ENCODE measurements at regions not wholly inside any gene's neighbourhood (a gene's known extent, or its start where the extent isn't known, plus 50 kb on each side); places are given as distances from the start of the nearest gene placed in this dataset.
A peak's percentile ranks its signal among the peaks of the same experiment; 100 is the strongest.

DNA sequence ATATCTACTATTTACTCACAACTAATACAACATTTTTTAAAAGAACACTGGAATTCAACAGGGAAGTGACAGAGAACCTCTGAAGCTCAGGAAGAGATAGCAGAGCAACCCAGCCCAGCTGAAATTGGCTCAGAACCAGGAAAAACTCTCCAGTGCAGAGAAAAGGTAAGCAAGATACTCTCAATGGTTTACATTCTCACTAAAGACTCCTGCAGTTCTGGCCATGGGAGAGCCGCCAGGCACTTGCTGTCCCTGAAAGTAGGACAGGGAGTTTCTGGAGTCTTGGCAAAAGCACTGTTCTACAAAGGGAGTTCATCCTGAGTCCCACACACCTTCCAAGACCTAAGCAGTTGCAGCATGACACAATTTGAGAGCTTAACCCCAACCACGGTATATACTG lies 330.8 kb downstream of the TRIM36 start:
- no peaks in the 10 kb centered on the region for H3K36me3 ChIP-seq (ENCODE audit: insufficient read depth, low read length)
- no peaks in the 10 kb centered on the region for H3K9me3 ChIP-seq (ENCODE audit: low read depth, low read length)
- H3K4me3 ChIP-seq, result no peak overlapping the region
- no peak overlapping the region for H3K27ac ChIP-seq
- H3K9ac ChIP-seq (ENCODE audit: insufficient read length), result no peak overlapping the region
- TF ChIP-seq FOXP2 (optimal IDR thresholded peaks at IDR 0.05; ENCODE audit: control extremely low read depth, extremely low read length, insufficient read depth) (no peak), EZH2 (IDR thresholded peaks at IDR 0.05) (no peak), POLR2AphosphoS5 (IDR thresholded peaks at IDR 0.05; ENCODE audit: borderline replicate concordance, low read depth, low read length) (no peak)
- no peak for DNase-seq (ENCODE audit: low read depth, low spot score)

- no peak for TF ChIP-seq FOXP2 (optimal IDR thresholded peaks at IDR 0.05; ENCODE audit: control extremely low read depth, extremely low read length, insufficient read depth)
- DNase-seq (ENCODE audit: low read depth, low spot score), result no peak
- Histone ChIP-seq H3K36me3 (ENCODE audit: insufficient read depth, low read length) (no peaks in the 10 kb centered on the region), H3K9ac (ENCODE audit: insufficient read length) (no peak overlapping the region), H3K9me3 (ENCODE audit: low read depth, low read length) (no peaks in the 10 kb centered on the region), H3K4me3 (no peak overlapping the region), H3K27ac (no peak overlapping the region)
These were observed 339.6 kb downstream of the TRIM36 start for GRCh38 chr5:114830114-114830513.

DNA sequence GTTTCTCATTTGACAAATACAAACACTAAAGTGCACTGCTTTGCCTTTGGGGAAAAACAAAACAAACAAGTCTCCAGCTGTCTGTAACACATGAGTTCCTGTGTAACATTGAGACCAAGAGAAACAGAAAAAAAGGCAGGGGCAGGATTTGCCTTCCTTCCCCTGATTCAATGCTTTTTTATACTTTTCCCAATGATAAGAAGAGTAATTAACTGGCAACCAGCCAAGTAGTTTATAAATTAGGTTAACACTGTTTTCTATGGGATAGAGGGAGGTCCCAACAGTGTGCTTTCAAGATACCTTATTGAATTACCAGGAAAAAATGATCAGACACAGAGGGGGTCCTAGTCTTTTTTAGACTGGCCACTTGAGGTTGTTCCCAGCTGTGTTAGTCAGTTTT lies 346.8 kb downstream of the TRIM36 start:
- no peaks in the 10 kb centered on the region for H3K36me3 ChIP-seq (ENCODE audit: insufficient read depth, low read length)
- no peak for TF ChIP-seq EZH2 (IDR thresholded peaks at IDR 0.05)
- no peak for TF ChIP-seq FOXP2 (optimal IDR thresholded peaks at IDR 0.05; ENCODE audit: control extremely low read depth, extremely low read length, insufficient read depth)
- H3K4me3 ChIP-seq, result no peak overlapping the region
- H3K27ac ChIP-seq, result no peak overlapping the region
- H3K9me3 ChIP-seq (ENCODE audit: low read depth, low read length), result no peaks in the 10 kb centered on the region
- DNase-seq (ENCODE audit: low read depth, low spot score), result no peak
- no peak overlapping the region for H3K9ac ChIP-seq (ENCODE audit: insufficient read length)

- Histone ChIP-seq H3K36me3 (ENCODE audit: insufficient read depth, low read length) (no peaks in the 10 kb centered on the region), H3K9ac (ENCODE audit: insufficient read length) (no peak overlapping the region), H3K27ac (no peak overlapping the region), H3K9me3 (ENCODE audit: low read depth, low read length) (no peaks in the 10 kb centered on the region), H3K4me3 (no peak overlapping the region)
- TF ChIP-seq POLR2AphosphoS5 (IDR thresholded peaks at IDR 0.05; ENCODE audit: borderline replicate concordance, low read depth, low read length) (no peak), FOXP2 (optimal IDR thresholded peaks at IDR 0.05; ENCODE audit: control extremely low read depth, extremely low read length, insufficient read depth) (no peak), EZH2 (IDR thresholded peaks at IDR 0.05) (no peak)
- no peak for DNase-seq (ENCODE audit: low read depth, low spot score)
These were observed 347.3 kb downstream of the TRIM36 start for GRCh38 chr5:114822436-114822835.

DNA sequence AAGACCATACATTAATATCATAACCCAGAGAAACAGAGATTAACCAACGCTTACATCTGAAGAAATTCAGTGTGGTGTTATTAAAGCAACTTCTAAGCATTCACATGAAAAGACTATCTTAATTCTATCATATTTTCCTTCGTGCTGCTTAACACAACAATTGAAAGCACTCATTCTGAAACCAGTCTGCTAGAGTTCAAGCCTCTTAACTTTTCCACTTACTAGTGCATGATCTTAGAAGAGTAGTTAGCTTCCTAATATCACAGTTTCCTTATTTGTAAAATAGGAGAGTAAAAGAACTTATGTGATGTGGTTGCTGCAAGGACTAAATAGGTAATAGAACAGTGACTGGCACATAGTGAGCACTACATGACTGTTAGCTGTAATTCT lies 379.3 kb downstream of the TRIM36 start:
- Histone ChIP-seq H3K36me3 (ENCODE audit: insufficient read depth, low read length) (no peaks in the 10 kb centered on the region), H3K4me3 (no peak overlapping the region), H3K9ac (ENCODE audit: insufficient read length) (no peak overlapping the region), H3K9me3 (ENCODE audit: low read depth, low read length) (no peaks in the 10 kb centered on the region), H3K27ac (no peak overlapping the region)
- TF ChIP-seq EZH2 (IDR thresholded peaks at IDR 0.05) (no peak), POLR2AphosphoS5 (IDR thresholded peaks at IDR 0.05; ENCODE audit: borderline replicate concordance, low read depth, low read length) (no peak), FOXP2 (optimal IDR thresholded peaks at IDR 0.05; ENCODE audit: control extremely low read depth, extremely low read length, insufficient read depth) (no peak)
- no peak for DNase-seq (ENCODE audit: low read depth, low spot score)

DNA sequence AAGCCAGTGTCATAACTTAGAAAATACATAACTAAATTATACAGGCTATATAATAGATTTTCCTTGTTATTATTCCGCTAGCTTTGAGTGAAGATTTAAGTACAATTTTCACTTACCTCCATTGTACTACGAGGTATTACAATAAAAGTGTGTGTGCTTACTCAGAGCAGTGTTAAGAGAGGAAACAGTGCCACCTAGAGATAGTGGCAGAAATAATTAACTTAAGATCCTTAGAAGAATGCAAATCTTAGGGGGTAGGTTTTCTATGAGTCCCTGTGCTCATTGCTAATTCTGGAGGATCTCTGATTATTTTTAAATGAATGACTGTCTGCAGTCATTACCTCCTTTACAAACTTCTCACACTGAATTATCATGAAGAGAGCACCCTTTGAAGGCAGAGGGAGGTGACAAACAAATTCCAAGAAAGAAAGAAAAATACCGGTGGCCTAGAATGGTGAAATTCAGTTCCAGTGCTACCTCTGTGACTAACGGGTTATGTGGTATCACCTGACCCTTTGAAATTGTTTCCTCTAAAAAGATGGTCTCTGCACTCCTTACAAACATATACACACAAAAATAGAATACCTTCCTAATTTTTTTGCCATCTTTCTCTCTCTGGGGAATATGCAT lies 379.8 kb downstream of the TRIM36 start:
- Histone ChIP-seq H3K9ac (ENCODE audit: insufficient read length) (no peak overlapping the region), H3K27ac (no peak overlapping the region), H3K36me3 (ENCODE audit: insufficient read depth, low read length) (no peaks in the 10 kb centered on the region), H3K4me3 (no peak overlapping the region), H3K9me3 (ENCODE audit: low read depth, low read length) (no peaks in the 10 kb centered on the region)
- peak; percentile 26 for DNase-seq (ENCODE audit: low read depth, low spot score)
- TF ChIP-seq FOXP2 (optimal IDR thresholded peaks at IDR 0.05; ENCODE audit: control extremely low read depth, extremely low read length, insufficient read depth), result no peak
- no peak for TF ChIP-seq EZH2 (IDR thresholded peaks at IDR 0.05)
- TF ChIP-seq POLR2AphosphoS5 (IDR thresholded peaks at IDR 0.05; ENCODE audit: borderline replicate concordance, low read depth, low read length), result no peak

GRCh38 chr5:114782869-114783268 lies 386.8 kb downstream of the TRIM36 start:
- Histone ChIP-seq H3K27ac (no peak overlapping the region), H3K36me3 (ENCODE audit: insufficient read depth, low read length) (no peaks in the 10 kb centered on the region), H3K9ac (ENCODE audit: insufficient read length) (no peak overlapping the region), H3K9me3 (ENCODE audit: low read depth, low read length) (no peaks in the 10 kb centered on the region), H3K4me3 (no peak overlapping the region)
- TF ChIP-seq EZH2 (IDR thresholded peaks at IDR 0.05), result no peak
- TF ChIP-seq POLR2AphosphoS5 (IDR thresholded peaks at IDR 0.05; ENCODE audit: borderline replicate concordance, low read depth, low read length), result no peak
- no peak for TF ChIP-seq FOXP2 (optimal IDR thresholded peaks at IDR 0.05; ENCODE audit: control extremely low read depth, extremely low read length, insufficient read depth)
- DNase-seq (ENCODE audit: low read depth, low spot score), result no peak

- TF ChIP-seq EZH2 (IDR thresholded peaks at IDR 0.05) (no peak), FOXP2 (optimal IDR thresholded peaks at IDR 0.05; ENCODE audit: control extremely low read depth, extremely low read length, insufficient read depth) (no peak), POLR2AphosphoS5 (IDR thresholded peaks at IDR 0.05; ENCODE audit: borderline replicate concordance, low read depth, low read length) (no peak)
- no peak overlapping the region for H3K27ac ChIP-seq
- H3K9me3 ChIP-seq (ENCODE audit: low read depth, low read length), result no peaks in the 10 kb centered on the region
- no peak overlapping the region for H3K4me3 ChIP-seq
- H3K36me3 ChIP-seq (ENCODE audit: insufficient read depth, low read length), result no peaks in the 10 kb centered on the region
- DNase-seq (ENCODE audit: low read depth, low spot score), result no peak
- no peak overlapping the region for H3K9ac ChIP-seq (ENCODE audit: insufficient read length)
These were observed 387.5 kb downstream of the TRIM36 start for GRCh38 chr5:114782177-114782576.

DNA sequence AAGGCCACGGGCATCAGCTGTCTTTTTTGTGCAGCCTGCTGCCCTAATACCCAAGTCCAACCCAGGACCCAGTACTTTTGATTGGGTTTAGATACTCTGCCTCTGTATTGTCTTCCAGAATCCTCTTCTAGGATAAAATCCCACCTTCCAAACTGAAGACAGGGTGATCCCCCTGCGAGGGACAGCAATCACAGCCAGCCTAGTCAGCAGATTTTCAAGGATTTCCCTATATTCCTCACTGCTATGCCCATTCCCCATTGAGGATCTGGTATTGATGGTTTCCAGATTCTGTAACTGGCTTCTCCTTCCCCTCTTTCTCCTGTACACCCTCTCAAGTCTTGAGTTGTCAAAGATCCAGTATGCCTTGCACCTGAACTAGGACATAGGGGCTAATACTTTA lies 389.4 kb downstream of the TRIM36 start:
- H3K9me3 ChIP-seq (ENCODE audit: low read depth, low read length), result no peaks in the 10 kb centered on the region
- TF ChIP-seq EZH2 (IDR thresholded peaks at IDR 0.05) (no peak), POLR2AphosphoS5 (IDR thresholded peaks at IDR 0.05; ENCODE audit: borderline replicate concordance, low read depth, low read length) (no peak), FOXP2 (optimal IDR thresholded peaks at IDR 0.05; ENCODE audit: control extremely low read depth, extremely low read length, insufficient read depth) (no peak)
- no peak for DNase-seq (ENCODE audit: low read depth, low spot score)
- H3K36me3 ChIP-seq (ENCODE audit: insufficient read depth, low read length), result no peaks in the 10 kb centered on the region
- H3K4me3 ChIP-seq, result no peak overlapping the region
- no peak overlapping the region for H3K9ac ChIP-seq (ENCODE audit: insufficient read length)
- H3K27ac ChIP-seq, result no peak overlapping the region
